Fibroblast of lung (primary cell): ENCODE measurements at regions not wholly inside any gene's neighbourhood (a gene's known extent, or its start where the extent isn't known, plus 50 kb on each side); places are given as distances from the start of the nearest gene placed in this dataset.

Source experiments
- DNase-seq, 2 donors: peaks; one replicate each; pipeline versions ENCODE4 v3.0.0 to v3.0.0-alpha.2; 2010; ENCODE audit warnings: low read depth in 2 of 2
- H2AFZ ChIP-seq: 2 replicates; pipeline ENCODE4 v1.5.1; 2012; ENCODE audit warnings: low read length, control low read depth, inconsistent platforms
- H3K27ac ChIP-seq: 2 replicates; pipeline ENCODE4 v1.5.1; 2011; ENCODE audit warnings: low read length, control low read depth; ENCODE audit not compliant: insufficient read depth
- H3K27me3 ChIP-seq: 2 replicates; pipeline ENCODE4 v1.5.1; 2011; ENCODE audit warnings: mild to moderate bottlenecking, low read length; ENCODE audit not compliant: control insufficient read depth, insufficient read depth
- H3K36me3 ChIP-seq: 2 replicates; pipeline ENCODE4 v1.5.1; 2011; ENCODE audit warnings: low read length; ENCODE audit not compliant: control insufficient read depth, insufficient read depth
- H3K4me1 ChIP-seq: 2 replicates; pipeline ENCODE4 v1.5.1; 2011; ENCODE audit warnings: low read length; ENCODE audit not compliant: control insufficient read depth, insufficient read depth; ENCODE audit errors: extremely low read depth
- H3K4me2 ChIP-seq: 2 replicates; pipeline ENCODE4 v1.5.1; 2011; ENCODE audit warnings: low read length, control low read depth; ENCODE audit not compliant: insufficient read depth; ENCODE audit errors: extremely low read depth
- H3K4me3 ChIP-seq, 4 experiments: fragments of 200-600 bp in 1 of 4; sonication (generic) in 1 of 4; replicated peaks in 1 of 4; 2 replicates each; pipeline ENCODE4 v1.5.1; 2011 to 2016; ENCODE audit warnings: low read length in 4 of 4, low read depth in 3 of 4, mild to moderate bottlenecking in 3 of 4, control low read depth in 2 of 4, inconsistent platforms in 1 of 4, mixed read lengths in 1 of 4; ENCODE audit not compliant: insufficient read depth in 1 of 4; ENCODE audit errors: control extremely low read depth in 1 of 4
- H3K79me2 ChIP-seq: 2 replicates; pipeline ENCODE4 v1.5.1; 2012; ENCODE audit warnings: mild to moderate bottlenecking, low read length, inconsistent platforms; ENCODE audit not compliant: control insufficient read depth, insufficient read depth
- H3K9ac ChIP-seq: 2 replicates; pipeline ENCODE4 v1.5.1; 2011; ENCODE audit warnings: mild to moderate bottlenecking, low read length, control low read depth; ENCODE audit not compliant: insufficient read depth
- H3K9me3 ChIP-seq: 2 replicates; pipeline ENCODE4 v1.5.1; 2012; ENCODE audit warnings: low read depth, low read length; ENCODE audit not compliant: control insufficient read depth, insufficient read depth
- H4K20me1 ChIP-seq: 2 replicates; pipeline ENCODE4 v1.5.1; 2011; ENCODE audit warnings: low read length; ENCODE audit not compliant: control insufficient read depth, insufficient read depth; ENCODE audit errors: extremely low read depth
- CTCF ChIP-seq, 2 donors: IDR thresholded peaks in 1 of 2; conservative IDR thresholded peaks in 1 of 2; 1 replicate in 1 of 2; 2 replicates in 1 of 2; pipeline ENCODE4 v1.5.1; 2011 to 2012; ENCODE audit warnings: low read length in 2 of 2, control low read depth in 1 of 2, inconsistent platforms in 1 of 2, low read depth in 1 of 2, mild to moderate bottlenecking in 1 of 2
- EZH2 ChIP-seq: IDR thresholded peaks from 2 replicates; pipeline ENCODE4 v1.5.1; 2012; ENCODE audit warnings: low read length, control low read depth, mild to moderate bottlenecking; ENCODE audit errors: missing control alignments

GRCh38 chr5:73374520-73375190 lies 73.9 kb downstream of the FOXD1 start:
- H3K4me3 ChIP-seq = no peak overlapping the region

GRCh38 chr5:73373814-73374510 lies 74.6 kb downstream of the FOXD1 start:
- Histone ChIP-seq H3K27me3 (no peaks in the 10 kb centered on the region), H3K4me3 (no peak overlapping the region), H3K4me2 (no peak overlapping the region), H3K9ac (no peak overlapping the region), H3K27ac (peak overlapping the region; percentile 1), H4K20me1 (no peaks in the 10 kb centered on the region), H3K36me3 (no peaks in the 10 kb centered on the region), H3K9me3 (no peaks in the 10 kb centered on the region), H3K79me2 (no peaks in the 10 kb centered on the region), H3K4me1 (peaks cover 28% of the 10 kb centered on the region), H2AFZ (no peak overlapping the region)
- no peak for TF ChIP-seq EZH2
- TF ChIP-seq CTCF (conservative IDR thresholded peaks at IDR 0.05 in 1 of 2, IDR thresholded peaks at IDR 0.05 in 1 of 2; ENCODE audit: low read depth in 1 of 2, low read length in 2 of 2) = no peak
- DNase-seq = peak in 1 of 2 donors; percentile 87

More at GRCh38 chr5:73374520-73375190, 73.9 kb downstream of the FOXD1 start:
- Histone ChIP-seq H3K79me2 (no peaks in the 10 kb centered on the region), H3K4me2 (no peak overlapping the region), H3K9me3 (no peaks in the 10 kb centered on the region), H3K27me3 (no peaks in the 10 kb centered on the region), H4K20me1 (no peaks in the 10 kb centered on the region), H3K4me1 (peaks cover 22% of the 10 kb centered on the region), H3K36me3 (no peaks in the 10 kb centered on the region), H3K9ac (no peak overlapping the region), H3K27ac (peak overlapping the region; percentile 6), H2AFZ (no peak overlapping the region)
- TF ChIP-seq EZH2 = no peak
- no peak for TF ChIP-seq CTCF (conservative IDR thresholded peaks at IDR 0.05 in 1 of 2, IDR thresholded peaks at IDR 0.05 in 1 of 2; ENCODE audit: low read depth in 1 of 2, low read length in 2 of 2)
- peak; percentile 58 to 92 for DNase-seq

GRCh38 chr5:73370640-73371583 lies 77.7 kb downstream of the FOXD1 start:
- Histone ChIP-seq H3K79me2 (no peaks in the 10 kb centered on the region), H3K4me1 (peaks cover 26% of the 10 kb centered on the region), H2AFZ (no peak overlapping the region), H3K4me3 (peak overlapping the region in 1 of 4 experiments; percentile 10), H3K9me3 (no peaks in the 10 kb centered on the region), H3K27ac (peak overlapping the region; percentile 91), H3K4me2 (peak overlapping the region; percentile 82), H3K36me3 (no peaks in the 10 kb centered on the region), H3K27me3 (no peaks in the 10 kb centered on the region), H3K9ac (no peak overlapping the region), H4K20me1 (no peaks in the 10 kb centered on the region)
- TF ChIP-seq CTCF (conservative IDR thresholded peaks at IDR 0.05 in 1 of 2, IDR thresholded peaks at IDR 0.05 in 1 of 2; ENCODE audit: low read depth in 1 of 2, low read length in 2 of 2) (no peak), EZH2 (no peak)
- peak; percentile 96 to 97 for DNase-seq
